HG03558 (cell line): ENCODE measurements at regions not wholly inside any gene's neighbourhood (a gene's known extent, or its start where the extent isn't known, plus 50 kb on each side); places are given as distances from the start of the nearest gene placed in this dataset.
"Not testable (repeated sequence)": the region's sequence is repeated elsewhere in the genome, so short reads cannot be mapped to it uniquely, and the experiment has no call there.

Experiments
- ATAC-seq: cut with Tn5 transposase; IDR thresholded peaks from one replicate; pipeline ENCODE4 v1.9.1; 2021; ENCODE audit warnings: moderate number of reproducible peaks; ENCODE audit not compliant: unreplicated experiment; ENCODE audit errors: extremely low read depth

DNA sequence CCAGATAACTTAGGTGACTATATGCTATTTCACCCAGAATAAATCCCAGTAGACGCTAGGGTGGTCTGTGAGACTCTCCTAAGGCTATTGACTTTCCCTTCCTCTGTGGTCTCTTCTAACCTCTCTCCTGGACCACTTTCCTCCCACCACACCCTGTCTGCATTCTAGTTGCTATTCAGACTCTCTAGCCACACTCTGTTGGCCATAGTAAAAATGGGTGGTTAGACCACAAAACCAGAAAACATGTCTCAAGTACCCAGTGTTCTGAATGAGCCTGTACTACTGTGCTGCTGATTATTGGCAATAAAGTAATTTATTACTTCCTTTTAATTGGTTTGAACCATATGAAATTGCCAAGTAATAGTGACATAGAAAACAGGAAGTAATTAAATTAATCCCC, 240.8 kb downstream of the KIF20B start:
- ATAC-seq: no peak

DNA sequence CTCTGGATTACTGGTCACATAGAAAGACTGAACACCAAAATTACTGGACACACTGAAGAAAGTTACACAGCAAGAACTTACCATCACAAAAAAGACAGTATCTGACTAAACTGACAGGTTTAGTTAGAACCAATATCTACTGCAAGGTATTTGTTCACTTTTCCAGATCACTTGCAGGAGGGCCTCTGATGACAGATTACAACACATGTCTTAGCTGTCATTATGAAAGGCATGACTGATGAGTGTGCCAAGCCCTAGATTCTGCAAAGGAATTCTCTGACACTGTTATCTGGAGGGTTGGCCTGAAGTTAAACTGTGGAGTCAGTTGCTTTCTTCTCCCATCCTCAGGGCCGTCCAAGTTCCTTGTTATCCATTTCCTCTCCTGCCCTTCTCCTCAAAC, 242.7 kb downstream of the KIF20B start:
- no peak for ATAC-seq

DNA sequence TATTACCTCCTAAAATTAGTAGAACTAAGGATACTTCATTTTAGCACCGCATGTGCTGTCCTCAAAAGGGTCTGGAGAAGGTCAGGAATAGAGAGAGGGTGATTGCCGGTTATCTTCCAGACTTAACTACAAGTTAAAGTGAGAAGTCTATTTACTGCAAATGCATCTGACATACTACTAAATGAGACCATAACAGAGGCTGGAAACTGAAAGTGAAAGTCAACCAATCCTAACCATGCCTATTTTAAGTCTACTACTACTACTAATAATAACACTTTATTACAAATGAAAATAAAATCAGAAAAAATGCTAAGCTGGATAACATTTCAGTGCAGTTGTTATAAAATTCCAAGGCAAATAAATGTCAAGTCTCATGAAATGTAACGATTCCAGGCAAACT, 244.7 kb downstream of the KIF20B start:
- ATAC-seq: no peak

DNA sequence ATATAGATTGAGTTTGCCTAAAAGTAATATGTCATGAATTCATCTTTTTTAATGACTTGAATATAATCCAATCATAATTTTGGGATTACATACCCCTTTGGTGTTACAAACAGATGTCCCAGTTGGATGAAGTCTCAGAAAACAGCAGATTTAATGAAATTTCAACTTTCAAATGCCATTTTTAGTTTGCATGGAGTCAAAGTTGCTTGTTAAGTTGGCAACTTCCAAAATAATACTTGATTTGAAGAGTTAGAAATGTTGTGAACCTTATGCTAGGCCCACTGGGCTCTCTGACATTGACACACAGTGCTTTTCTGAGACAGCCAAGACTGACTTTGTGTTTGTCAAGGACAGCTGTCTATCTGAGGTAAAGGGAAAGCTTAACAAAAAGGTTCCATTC, 248.1 kb downstream of the KIF20B start:
- no peak for ATAC-seq

DNA sequence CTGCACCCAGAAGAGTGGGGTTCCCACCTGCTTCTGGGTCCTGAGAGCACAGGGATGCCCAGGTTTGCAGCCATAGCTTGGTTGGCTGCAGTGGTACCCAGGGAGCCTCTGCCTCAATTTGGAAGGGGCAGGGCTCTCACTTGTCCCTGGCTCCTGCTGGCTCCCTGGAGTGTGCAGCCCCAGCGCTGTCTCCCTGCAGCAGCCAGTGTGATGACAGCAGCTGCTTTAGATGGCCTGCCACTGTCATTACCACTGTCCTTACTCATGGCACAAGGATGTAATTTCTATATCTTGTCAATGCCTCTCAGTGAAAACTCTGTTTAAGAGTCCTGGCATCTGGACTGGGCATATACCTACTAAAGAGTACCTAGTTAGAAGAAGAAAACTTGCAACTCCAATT, 250.9 kb downstream of the KIF20B start:
- no peak for ATAC-seq

DNA sequence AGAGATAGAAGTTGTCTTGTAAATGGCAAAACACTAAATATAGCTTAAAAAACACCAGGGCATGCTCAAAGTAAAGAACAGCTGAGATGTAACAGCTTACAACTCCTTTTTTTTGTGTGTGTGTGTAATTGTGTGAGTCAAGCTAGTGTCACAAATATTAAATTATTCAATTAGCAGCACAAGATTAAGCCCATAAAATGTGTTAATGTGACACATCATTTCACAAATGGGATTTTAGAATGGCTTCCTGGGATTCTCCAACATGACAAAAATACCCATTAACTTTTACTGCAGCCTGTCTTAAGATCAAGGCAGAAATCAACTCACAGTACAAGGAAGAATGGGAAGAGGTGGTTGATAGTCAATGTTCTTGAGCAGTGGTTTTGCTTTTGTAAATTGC, 251.4 kb downstream of the KIF20B start:
- ATAC-seq: no peak

DNA sequence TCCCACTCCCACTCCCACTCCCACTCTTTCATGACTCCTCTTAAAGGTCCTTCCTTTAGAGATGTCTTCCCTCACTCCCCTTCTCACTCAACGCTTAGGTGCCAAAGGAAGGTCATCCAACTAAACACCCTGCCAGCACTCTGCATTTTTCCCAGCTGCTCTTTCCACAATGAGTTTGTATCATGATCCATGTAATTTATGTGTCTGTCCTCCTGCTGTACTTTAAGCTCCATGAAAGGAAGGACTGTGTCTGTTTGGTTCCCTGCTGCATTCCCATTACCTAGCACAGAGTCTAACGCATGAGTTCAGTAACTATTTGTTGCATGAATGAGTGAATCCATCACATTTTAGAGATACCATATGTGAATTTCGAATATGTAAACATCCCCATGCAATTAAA, 252.7 kb downstream of the KIF20B start:
- no peak for ATAC-seq

DNA sequence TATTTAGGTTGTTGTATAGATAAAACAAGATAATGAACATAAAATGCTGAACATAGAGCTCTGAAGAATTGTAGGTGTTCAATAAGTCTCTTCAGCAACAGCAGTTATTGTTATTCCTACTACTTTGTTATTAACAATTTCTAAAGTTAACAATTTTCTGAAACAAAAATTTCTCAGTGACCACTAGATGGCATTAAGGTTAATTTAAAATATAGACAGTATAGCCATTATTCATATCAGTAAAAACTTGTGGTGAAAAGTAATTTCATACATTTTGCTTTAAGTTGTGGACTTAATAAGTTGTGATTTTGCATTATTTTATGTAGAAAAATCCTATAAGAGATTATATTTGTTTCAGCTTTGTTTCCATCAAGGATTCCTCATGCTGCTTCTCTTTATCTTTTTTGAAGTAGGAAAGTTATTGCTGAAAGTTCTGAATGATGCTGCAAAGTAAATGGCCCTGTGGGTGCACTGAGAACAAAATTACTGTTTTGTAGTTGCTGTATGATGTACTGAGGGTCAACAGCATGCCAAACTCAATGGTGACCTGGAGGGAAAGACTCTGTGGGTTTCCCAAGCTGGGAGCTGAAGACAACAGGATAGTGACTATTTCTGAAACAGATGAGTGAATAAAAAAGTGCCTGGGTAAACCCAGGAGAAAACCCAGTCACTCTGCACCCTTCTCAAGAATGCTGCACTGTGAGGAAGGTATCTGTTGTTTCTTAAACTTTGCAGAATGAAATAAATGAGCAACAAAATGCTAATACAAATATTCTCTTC, 253.6 kb downstream of the KIF20B start:
- ATAC-seq: no peak

DNA sequence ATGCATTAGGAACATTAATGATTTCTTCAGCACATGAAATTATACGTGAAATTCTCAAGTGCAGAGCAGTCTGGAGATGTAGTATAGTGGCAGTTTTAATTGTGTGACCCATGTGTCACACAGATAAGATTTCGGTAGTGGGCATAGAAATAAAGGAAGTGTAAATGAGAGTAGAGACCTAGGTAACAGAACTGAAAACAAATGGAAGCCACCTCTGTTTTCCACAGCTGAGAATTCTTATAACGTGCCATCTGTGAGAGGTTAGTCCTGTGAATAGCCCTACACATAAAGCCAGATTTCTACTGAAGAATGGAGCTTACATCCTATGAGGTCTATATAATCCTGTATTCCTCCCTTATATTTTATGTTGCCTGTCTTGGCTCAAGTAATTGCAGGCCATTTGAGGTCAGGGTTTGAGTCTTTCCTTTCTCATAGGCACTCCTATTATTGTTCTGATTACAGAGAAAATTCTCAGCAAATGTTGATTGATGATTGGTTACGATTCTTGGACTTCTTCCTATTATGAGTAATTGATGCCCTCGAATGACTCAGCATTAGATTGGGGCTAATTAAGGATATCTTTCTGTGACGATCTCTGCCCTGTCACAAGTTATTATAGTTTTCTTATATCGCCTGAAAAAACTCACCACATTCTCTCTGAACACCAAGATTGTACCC, 258.2 kb downstream of the KIF20B start:
- ATAC-seq: no peak

DNA sequence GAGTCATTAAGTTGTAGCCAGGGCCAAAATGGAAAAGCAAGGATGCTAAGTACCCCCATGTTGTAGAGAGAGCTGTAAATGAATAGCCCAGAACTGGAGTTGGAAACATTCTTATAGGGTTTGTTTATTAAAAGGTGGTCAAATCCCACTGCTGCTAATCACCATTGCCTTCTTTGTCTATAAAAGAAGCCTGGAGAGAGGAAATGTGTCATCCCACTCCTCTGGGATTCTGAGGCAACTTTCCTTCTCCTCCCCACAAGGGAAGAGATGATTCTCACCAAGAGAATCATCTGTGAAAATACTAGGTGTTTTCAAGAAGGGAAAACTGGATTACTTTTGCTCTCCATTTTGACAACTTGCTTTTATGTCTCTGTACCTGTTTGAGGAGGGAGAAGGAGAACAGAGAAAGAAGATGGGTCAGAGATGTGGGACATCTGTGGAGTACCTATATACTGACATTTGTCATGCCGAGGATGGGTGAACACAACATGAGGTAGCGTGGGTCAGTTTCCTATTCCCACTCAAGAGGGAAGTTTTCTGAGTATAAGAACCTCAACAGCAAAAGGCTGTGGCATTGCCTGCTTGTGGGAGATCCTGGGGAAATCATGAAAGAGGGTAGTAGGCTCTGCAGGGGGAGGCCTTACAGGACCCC, 262.2 kb downstream of the KIF20B start:
- no peak for ATAC-seq

DNA sequence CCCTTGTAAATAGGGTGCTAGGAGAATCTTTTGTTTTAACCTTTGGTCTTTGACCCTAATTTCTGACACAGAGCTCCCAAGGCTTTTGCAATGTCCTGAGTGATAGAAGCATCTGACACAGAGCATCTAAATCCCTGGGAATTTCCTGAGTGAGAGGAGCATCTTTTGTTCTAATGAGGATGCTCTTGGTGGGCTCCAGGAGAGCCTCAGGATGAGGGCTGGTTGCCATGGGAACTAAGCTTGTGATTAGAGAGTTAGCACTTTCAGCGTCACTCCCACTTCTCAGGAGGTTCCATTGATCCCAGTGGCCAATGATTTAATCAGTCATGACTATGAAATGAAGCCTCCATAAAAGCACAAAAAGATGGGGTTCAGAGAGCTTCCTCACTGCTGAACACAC, 264.8 kb downstream of the KIF20B start:
- ATAC-seq: no peak

DNA sequence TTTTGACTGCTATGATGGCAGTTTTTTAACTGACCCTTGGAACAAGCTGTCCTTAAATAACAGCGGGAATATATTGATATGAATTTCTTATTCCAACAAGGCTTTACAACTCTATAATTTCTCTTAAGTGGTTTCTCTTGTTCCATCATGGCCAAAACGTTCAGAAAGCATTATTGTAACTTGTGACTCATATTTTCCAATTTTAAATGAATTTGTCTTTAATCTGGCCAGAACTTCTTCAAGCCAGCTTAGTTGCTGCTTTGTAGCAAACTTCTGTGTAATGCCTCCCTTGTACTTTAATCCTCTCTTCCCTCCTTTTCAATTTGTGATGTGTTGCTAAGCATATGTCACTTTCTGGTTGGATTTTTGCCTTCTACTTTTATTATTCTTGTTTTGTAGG, 271.9 kb downstream of the KIF20B start:
- no peak for ATAC-seq

DNA sequence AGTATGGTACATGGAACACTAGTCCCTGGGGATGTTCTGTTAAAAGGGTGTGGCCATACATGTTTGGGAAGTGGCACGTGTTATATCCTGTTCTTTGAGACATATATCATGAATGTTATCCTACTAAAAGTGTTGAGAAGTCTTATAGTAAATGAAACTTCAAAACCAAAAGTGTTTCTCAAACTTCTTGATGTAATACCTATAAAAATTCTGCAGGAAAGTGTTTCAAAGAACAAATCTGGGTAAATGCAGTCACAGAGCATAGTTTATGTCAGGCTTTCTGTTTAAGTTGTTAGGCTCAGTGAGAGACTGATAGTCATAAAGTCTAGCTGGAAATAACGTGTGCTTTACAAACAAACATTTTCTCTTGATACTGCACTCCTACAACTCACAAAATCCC, 273.7 kb downstream of the KIF20B start:
- ATAC-seq: no peak

DNA sequence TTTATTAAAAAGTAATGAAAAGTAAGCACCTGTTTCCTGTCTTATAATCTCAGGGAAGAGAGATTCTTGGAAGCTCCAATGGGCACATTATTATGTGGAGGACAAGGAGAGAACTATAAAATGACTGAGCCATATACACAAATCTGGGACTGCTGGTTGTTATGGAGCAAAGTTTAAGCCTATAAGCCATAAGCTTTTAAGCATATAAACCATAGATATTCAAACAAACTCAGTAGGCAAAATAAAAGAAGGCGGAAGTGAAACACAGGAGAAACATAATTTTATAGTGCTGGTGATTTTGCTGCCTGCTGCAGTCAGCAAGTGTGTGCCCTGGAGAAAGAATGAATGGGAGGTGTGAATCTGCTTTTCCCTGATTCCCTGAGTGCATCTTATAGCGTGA, 274.4 kb downstream of the KIF20B start:
- no peak for ATAC-seq

DNA sequence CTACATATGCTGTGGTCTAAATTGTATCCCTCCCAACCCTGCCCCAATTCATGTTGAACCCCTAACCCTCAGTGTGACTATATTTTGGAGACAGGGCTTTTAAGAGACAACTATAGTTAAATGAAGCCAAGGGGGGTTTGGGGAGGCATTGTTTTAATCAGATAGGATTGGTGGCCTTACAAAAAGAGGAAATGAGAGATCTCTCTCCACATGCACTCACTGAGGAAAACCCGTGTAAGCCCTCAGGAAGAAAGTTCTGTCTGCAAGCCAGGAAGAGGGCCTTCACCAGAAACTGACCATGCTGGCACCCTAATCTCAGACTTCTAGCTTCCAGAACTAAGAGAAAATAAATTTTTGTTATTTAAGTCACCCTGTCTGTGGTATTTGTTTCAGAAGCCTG, 276.7 kb downstream of the KIF20B start:
- no peak for ATAC-seq

DNA sequence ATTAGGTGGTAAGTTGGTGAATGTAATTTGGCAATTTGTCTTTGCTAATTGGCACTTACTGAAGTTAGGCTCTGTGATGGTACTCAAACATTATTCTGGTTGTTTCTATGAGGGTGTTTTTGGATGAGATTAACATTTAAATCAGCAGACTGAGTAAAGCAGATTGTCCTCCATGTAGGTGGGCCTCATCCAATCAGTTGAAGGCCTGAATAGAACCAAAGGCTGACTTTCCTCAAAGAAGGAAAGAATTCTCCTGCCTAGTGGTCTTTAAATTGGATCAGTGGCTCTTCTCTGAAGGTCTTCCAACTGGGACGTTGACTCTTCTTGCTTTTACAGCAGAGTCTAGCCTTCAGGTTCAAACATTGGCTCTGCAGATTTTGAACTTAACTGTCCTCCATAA, 278.3 kb downstream of the KIF20B start:
- ATAC-seq: no peak

DNA sequence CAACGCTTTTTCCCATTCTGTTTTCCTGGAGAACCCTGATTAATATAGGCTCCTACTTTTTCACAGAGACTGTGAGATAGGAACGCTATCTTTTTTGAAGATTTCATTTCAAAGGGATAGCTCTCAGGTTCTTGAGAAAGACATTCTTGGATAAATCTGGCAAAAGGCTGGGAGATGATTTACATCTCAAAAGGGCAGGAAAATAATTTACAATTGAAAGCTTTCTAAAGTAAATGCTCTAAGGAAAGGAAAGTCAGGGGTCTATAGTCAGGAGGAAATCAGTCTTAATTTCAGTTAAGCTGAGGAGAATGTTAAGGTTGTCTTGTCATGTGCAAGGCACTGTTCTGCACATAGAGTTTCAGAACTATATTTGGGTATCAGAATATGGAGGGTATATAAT, 278.8 kb downstream of the KIF20B start:
- ATAC-seq: no peak

DNA sequence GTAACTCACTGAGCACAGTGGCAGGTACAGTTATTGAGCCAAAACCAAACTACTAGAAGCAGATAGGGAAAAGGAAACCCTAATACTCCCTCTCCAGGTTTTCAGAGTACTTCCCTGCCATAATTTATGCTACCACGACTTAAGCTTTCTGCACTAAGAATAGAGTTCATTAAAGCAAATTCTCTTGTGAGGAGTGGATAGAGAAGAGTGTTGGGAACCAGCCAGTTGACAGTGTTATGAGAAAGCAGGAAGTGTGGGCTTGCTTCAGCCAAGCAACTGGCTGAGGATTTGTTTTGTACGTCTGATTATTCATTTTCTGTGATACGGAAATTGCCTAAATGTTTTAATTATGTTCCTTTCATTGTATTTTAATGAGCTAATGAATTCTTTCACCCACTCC, 280.5 kb downstream of the KIF20B start:
- no peak for ATAC-seq

DNA sequence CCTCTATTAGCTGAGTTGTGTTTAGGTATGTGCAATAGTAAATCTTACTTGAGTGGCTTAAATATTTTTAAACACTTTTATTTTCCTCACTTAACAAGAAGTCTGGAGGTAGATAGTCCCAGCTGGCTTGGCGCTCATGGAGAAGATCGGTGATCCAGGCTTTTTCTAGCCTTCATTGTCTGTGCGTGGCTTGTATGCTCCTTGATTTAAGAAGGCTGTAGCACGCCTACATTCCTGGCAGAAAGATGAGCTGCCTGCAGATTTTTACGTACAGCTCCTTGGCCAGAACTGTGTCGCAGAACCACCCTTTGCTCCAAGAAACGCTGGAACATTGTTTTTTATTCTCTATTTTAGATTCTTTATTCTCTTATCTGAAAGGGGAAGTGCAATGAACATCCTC, 284.1 kb downstream of the KIF20B start:
- no peak for ATAC-seq

DNA sequence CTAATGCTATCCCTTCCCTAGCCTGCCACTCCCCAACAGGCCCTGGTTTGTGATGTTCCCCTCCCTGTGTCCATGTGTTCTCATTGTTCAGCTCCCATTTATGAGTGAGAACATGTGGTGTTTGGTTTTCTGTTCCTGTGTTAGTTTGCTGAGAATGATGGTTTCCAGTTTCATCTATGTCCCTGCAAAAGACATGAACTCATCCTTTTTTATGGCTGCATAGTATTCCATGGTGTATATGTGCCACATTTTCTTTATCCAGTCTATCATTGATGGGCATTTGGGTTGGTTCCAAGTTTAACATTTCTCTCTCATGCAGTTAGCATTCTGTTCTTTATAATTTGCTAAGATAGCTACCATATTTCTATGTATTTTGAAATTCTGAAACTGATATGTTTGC, 287.0 kb downstream of the KIF20B start:
- ATAC-seq: not testable (repeated sequence)

DNA sequence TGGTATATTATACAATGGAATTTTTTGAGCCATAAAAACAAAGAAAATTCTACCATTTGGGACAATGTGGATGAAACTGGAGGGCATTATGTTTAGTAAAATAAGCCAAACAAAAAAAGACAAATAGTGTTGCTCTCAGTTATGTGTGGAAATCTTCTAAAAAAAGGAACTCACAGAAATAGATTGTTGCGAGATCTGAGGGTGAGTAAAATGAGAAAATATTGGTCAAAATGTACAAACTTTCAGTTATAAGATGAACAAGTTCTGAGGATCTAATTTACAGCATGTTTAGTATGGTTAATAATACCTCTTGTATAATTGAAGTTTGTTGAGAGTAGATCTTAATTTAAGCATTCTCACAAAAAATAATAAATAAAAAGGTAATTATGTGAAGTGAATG, 291.2 kb downstream of the KIF20B start:
- ATAC-seq: no peak

DNA sequence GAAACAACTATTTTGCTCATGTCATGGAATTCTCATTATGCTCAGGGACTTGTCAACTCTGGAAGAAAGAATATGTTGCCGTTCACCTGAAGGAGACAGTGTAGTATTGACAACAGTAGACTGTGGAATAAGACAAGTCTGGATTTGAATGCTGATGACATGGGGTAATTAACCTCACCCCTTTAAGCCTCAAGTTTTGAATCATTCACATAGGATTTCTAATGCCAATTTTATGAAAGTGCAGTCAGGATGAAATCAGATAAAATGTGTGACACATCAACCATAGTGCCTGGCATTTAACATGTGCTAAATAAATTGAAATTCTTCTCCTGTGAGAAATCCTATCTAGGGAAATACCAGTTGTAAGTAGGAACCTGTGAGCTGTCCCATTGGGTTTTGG, 305.8 kb downstream of the KIF20B start:
- ATAC-seq: no peak
